H9 (cell line): ENCODE measurements at regions not wholly inside any gene's neighbourhood (a gene's known extent, or its start where the extent isn't known, plus 50 kb on each side); places are given as distances from the start of the nearest gene placed in this dataset.

Experiments
- DNase-seq: peaks from one replicate; pipeline ENCODE4 v3.0.0-alpha.2; 2017
- H2AFZ ChIP-seq: one replicate; pipeline ENCODE4 v1.6.1; 2013; ENCODE audit warnings: mild to moderate bottlenecking, low read length, control low read depth, moderate library complexity
- H2AK5ac ChIP-seq: 2 replicates; pipeline ENCODE4 v1.6.1; 2013; ENCODE audit warnings: low read length, control low read depth, mixed read lengths; ENCODE audit not compliant: insufficient read length
- H2BK120ac ChIP-seq: one replicate; pipeline ENCODE4 v1.6.1; 2013; ENCODE audit warnings: low read depth, mild to moderate bottlenecking, low read length, control low read depth, inconsistent platforms; ENCODE audit not compliant: poor library complexity, severe bottlenecking
- H2BK12ac ChIP-seq: 2 replicates; pipeline ENCODE4 v1.6.1; 2013; ENCODE audit warnings: low read length, control low read depth, mixed read lengths, low read depth; ENCODE audit not compliant: insufficient read length
- H2BK15ac ChIP-seq: 2 replicates; pipeline ENCODE4 v1.6.1; 2013; ENCODE audit warnings: low read depth, low read length, control low read depth
- H2BK20ac ChIP-seq: one replicate; pipeline ENCODE4 v1.6.1; 2013; ENCODE audit warnings: low read depth, mild to moderate bottlenecking, low read length, control low read depth, inconsistent platforms; ENCODE audit not compliant: poor library complexity, severe bottlenecking
- H2BK5ac ChIP-seq: 2 replicates; pipeline ENCODE4 v1.6.1; 2013; ENCODE audit warnings: low read length, control low read depth, mixed read lengths; ENCODE audit not compliant: insufficient read length
- H3K14ac ChIP-seq: 2 replicates; pipeline ENCODE4 v1.6.1; 2013; ENCODE audit warnings: low read length, control low read depth; ENCODE audit not compliant: insufficient read depth
- H3K18ac ChIP-seq: 2 replicates; pipeline ENCODE4 v1.6.1; 2013; ENCODE audit warnings: low read depth, mild to moderate bottlenecking, mixed read lengths, low read length, control low read depth; ENCODE audit not compliant: insufficient read length
- H3K23ac ChIP-seq: 2 replicates; pipeline ENCODE4 v1.6.1; 2013; ENCODE audit warnings: low read length, control low read depth, mixed read lengths, low read depth; ENCODE audit not compliant: insufficient read length
- H3K23me2 ChIP-seq: 2 replicates; pipeline ENCODE4 v1.6.1; 2013; ENCODE audit warnings: low read depth, mild to moderate bottlenecking, mixed read lengths, low read length, control low read depth; ENCODE audit not compliant: insufficient read length, poor library complexity, severe bottlenecking
- H3K27ac ChIP-seq: 2 replicates; pipeline ENCODE4 v1.5.1; 2013; ENCODE audit warnings: low read length, control low read depth, mixed read lengths, low read depth; ENCODE audit not compliant: insufficient read length
- H3K27me3 ChIP-seq: 2 replicates; pipeline ENCODE4 v1.6.1; 2013; ENCODE audit warnings: low read length, control low read depth, inconsistent platforms; ENCODE audit not compliant: insufficient read depth
- H3K4ac ChIP-seq: 2 replicates; pipeline ENCODE4 v1.6.1; 2013; ENCODE audit warnings: low read depth, mild to moderate bottlenecking, control low read depth, inconsistent platforms, low read length, moderate library complexity
- H3K4me1 ChIP-seq: 2 replicates; pipeline ENCODE4 v1.6.1; 2013; ENCODE audit warnings: low read length, control low read depth, inconsistent platforms; ENCODE audit not compliant: insufficient read depth
- H3K4me2 ChIP-seq: 2 replicates; pipeline ENCODE4 v1.6.1; 2013; ENCODE audit warnings: low read length, control low read depth, mixed read lengths; ENCODE audit not compliant: insufficient read length, insufficient read depth
- H3K56ac ChIP-seq: 2 replicates; pipeline ENCODE4 v1.6.1; 2013; ENCODE audit warnings: low read depth, mild to moderate bottlenecking, mixed read lengths, low read length, control low read depth; ENCODE audit not compliant: insufficient read length
- H3K79me1 ChIP-seq: 2 replicates; pipeline ENCODE4 v1.6.1; 2013; ENCODE audit warnings: low read depth, mild to moderate bottlenecking, moderate library complexity, low read length, control low read depth, inconsistent platforms; ENCODE audit not compliant: insufficient read depth, poor library complexity, severe bottlenecking
- H3K79me2 ChIP-seq: 2 replicates; pipeline ENCODE4 v1.6.1; 2013; ENCODE audit warnings: low read length, control low read depth, inconsistent platforms; ENCODE audit not compliant: insufficient read depth
- H3K9ac ChIP-seq: 2 replicates; pipeline ENCODE4 v1.6.1; 2013; ENCODE audit warnings: low read length, control low read depth, mixed read lengths; ENCODE audit not compliant: insufficient read length; ENCODE audit errors: extremely low read depth
- H3K9me3 ChIP-seq: one replicate; pipeline ENCODE4 v1.6.1; 2013; ENCODE audit warnings: low read depth, low read length, inconsistent platforms; ENCODE audit not compliant: control insufficient read depth
- H3T11ph ChIP-seq: one replicate; pipeline ENCODE4 v1.6.1; 2013; ENCODE audit warnings: mild to moderate bottlenecking, low read length, control low read depth, inconsistent platforms
- H4K20me1 ChIP-seq: one replicate; pipeline ENCODE4 v1.6.1; 2013; ENCODE audit not compliant: control insufficient read depth, insufficient read length, insufficient read depth
- H4K5ac ChIP-seq: 2 replicates; pipeline ENCODE4 v1.6.1; 2013; ENCODE audit warnings: low read depth, mild to moderate bottlenecking, mixed read lengths, low read length, control low read depth; ENCODE audit not compliant: insufficient read length
- H4K8ac ChIP-seq: replicated peaks from 2 replicates; pipeline ENCODE4 v1.6.1; 2013; ENCODE audit warnings: low read length, control low read depth, mixed read lengths, low read depth; ENCODE audit not compliant: insufficient read length
- H4K91ac ChIP-seq: 2 replicates; pipeline ENCODE4 v1.6.1; 2013; ENCODE audit warnings: low read depth, mild to moderate bottlenecking, moderate library complexity, mixed read lengths, low read length, control low read depth; ENCODE audit not compliant: insufficient read length
- H3K27ac Mint-ChIP-seq, 3 experiments: 2 replicates in 2 of 3; 3 replicates in 1 of 3; pipeline ENCODE4 v1.8.0; 2020 to 2021; ENCODE audit warnings: mixed read lengths in 3 of 3, mild to moderate bottlenecking in 1 of 3, moderate library complexity in 1 of 3
- H3K27me3 Mint-ChIP-seq: 2 replicates; pipeline ENCODE4 v1.8.0; 2021; ENCODE audit warnings: low read depth, mild to moderate bottlenecking, moderate library complexity, mixed read lengths
- H3K36me3 Mint-ChIP-seq, 3 experiments: 2 replicates in 2 of 3; 3 replicates in 1 of 3; pipeline ENCODE4 v1.8.0; 2020 to 2021; ENCODE audit warnings: low read depth in 3 of 3, mixed read lengths in 3 of 3; ENCODE audit not compliant: insufficient read depth in 1 of 3
- H3K4me1 Mint-ChIP-seq, 2 experiments: 2 replicates each; pipeline ENCODE4 v1.8.0; 2020; ENCODE audit warnings: mixed read lengths in 2 of 2
- H3K4me3 Mint-ChIP-seq, 2 experiments: 2 replicates in 1 of 2; 3 replicates in 1 of 2; pipeline ENCODE4 v1.8.0; 2020 to 2021; ENCODE audit warnings: mild to moderate bottlenecking in 2 of 2, mixed read lengths in 2 of 2, moderate library complexity in 1 of 2
- H3K9me3 Mint-ChIP-seq, 2 experiments: 2 replicates in 1 of 2; 3 replicates in 1 of 2; pipeline ENCODE4 v1.8.0; 2020; ENCODE audit warnings: mild to moderate bottlenecking in 2 of 2, mixed read lengths in 2 of 2, moderate library complexity in 1 of 2
- WGBS: extraction: QIAGEN DNeasy Blood & Tissue Kit; methylation state at CpG from one replicate; pipeline ENCODE4 v1.1.7; 2013; ENCODE audit warnings: missing lambda C conversion rate, low lambda C conversion rate, mixed read lengths; ENCODE audit not compliant: insufficient read length; ENCODE audit errors: extremely low coverage; 5-methylcytosine and 5-hydroxymethylcytosine counted together
- TF ChIP-seq, protein P1 (sequence below): fragments of 200-600 bp; sonication (generic); conservative IDR thresholded peaks from 3 replicates; pipeline ENCODE4 v1.8.0; 2021; ENCODE audit warnings: antibody characterized with exemption, mild to moderate bottlenecking

DNA sequence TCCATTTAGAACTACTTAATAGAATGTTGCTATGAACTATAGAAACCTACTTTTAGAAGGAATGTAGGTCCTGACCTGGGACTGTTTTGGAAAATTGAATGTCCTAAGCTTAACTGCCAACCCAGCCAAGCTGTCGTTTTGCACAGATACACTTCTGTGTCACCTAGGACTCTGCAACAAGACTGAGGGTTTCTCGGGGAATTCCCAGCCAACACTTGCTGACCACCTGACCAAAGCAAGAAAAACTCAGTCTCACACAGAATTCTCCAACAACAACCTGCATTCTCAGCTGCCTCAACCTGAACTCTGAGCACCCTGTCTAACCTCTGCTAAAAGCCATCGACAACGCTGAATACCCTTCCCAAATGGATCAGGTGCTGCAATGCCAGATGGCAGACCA is 128.2 kb downstream of the SS18 start:
- no peak overlapping the region for H3T11ph ChIP-seq
- H2BK12ac ChIP-seq = no peak overlapping the region
- no peak overlapping the region for H4K5ac ChIP-seq
- no peak overlapping the region for H3K23ac ChIP-seq
- no peaks in the 10 kb centered on the region for H3K79me1 ChIP-seq
- H4K91ac ChIP-seq = no peak overlapping the region
- no peak overlapping the region for H2AK5ac ChIP-seq
- H2AFZ ChIP-seq = no peak overlapping the region
- TF ChIP-seq, protein P1, sequence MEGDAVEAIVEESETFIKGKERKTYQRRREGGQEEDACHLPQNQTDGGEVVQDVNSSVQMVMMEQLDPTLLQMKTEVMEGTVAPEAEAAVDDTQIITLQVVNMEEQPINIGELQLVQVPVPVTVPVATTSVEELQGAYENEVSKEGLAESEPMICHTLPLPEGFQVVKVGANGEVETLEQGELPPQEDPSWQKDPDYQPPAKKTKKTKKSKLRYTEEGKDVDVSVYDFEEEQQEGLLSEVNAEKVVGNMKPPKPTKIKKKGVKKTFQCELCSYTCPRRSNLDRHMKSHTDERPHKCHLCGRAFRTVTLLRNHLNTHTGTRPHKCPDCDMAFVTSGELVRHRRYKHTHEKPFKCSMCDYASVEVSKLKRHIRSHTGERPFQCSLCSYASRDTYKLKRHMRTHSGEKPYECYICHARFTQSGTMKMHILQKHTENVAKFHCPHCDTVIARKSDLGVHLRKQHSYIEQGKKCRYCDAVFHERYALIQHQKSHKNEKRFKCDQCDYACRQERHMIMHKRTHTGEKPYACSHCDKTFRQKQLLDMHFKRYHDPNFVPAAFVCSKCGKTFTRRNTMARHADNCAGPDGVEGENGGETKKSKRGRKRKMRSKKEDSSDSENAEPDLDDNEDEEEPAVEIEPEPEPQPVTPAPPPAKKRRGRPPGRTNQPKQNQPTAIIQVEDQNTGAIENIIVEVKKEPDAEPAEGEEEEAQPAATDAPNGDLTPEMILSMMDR = no peak
- no peak overlapping the region for H3K27ac ChIP-seq
- H3K14ac ChIP-seq = no peak overlapping the region
- Mint-ChIP-seq H3K36me3 (no peaks in the 10 kb centered on the region; a peak in 1 of 7 replicates), H3K4me3 (no peak overlapping the region), H3K9me3 (no peaks in the 10 kb centered on the region), H3K4me1 (peaks cover 21 to 25% of the 10 kb centered on the region in 2 experiments), H3K27me3 (no peaks in the 10 kb centered on the region), H3K27ac (peak overlapping the region in 1 of 3 experiments; percentile 76; a peak in 1 of 7 replicates)
- H2BK20ac ChIP-seq = no peak overlapping the region
- H3K27me3 ChIP-seq = no peaks in the 10 kb centered on the region; the same call in 1 of the 2 replicates
- no peak overlapping the region for H3K18ac ChIP-seq
- H3K4me2 ChIP-seq = no peak overlapping the region
- no peak overlapping the region for H3K56ac ChIP-seq
- no peak overlapping the region for H4K8ac ChIP-seq
- no peaks in the 10 kb centered on the region for H3K9me3 ChIP-seq
- H3K4ac ChIP-seq = no peak overlapping the region
- WGBS = no CpG with 5 or more reads among the region's 4 CpGs
- H3K9ac ChIP-seq = no peak overlapping the region
- no peaks in the 10 kb centered on the region for H4K20me1 ChIP-seq
- H3K4me1 ChIP-seq = no peaks in the 10 kb centered on the region; the same call in 1 of the 2 replicates
- no peak for DNase-seq
- H3K79me2 ChIP-seq = no peaks in the 10 kb centered on the region
- no peak overlapping the region for H2BK15ac ChIP-seq
- no peak overlapping the region for H2BK5ac ChIP-seq
- H2BK120ac ChIP-seq = no peak overlapping the region
- H3K23me2 ChIP-seq = no peaks in the 10 kb centered on the region
